ENCODE measurements at regions not wholly inside any gene's neighbourhood (a gene's known extent, or its start where the extent isn't known, plus 50 kb on each side); places are given as distances from the start of the nearest gene placed in this dataset.

- TF ChIP-seq CTCF (IDR thresholded peaks at IDR 0.05; ENCODE audit: poor library complexity) (no peak), EZH2phosphoT487 (IDR thresholded peaks at IDR 0.05; ENCODE audit: low read depth, severe bottlenecking, unreplicated experiment) (no peak)
Measured at GRCh38 chr1:222413436-222413835, 134.5 kb downstream of the HHIPL2 start.

Measured in hepatocyte (in vitro differentiated cells).